HL-60 (cell line): ENCODE measurements at regions not wholly inside any gene's neighbourhood (a gene's known extent, or its start where the extent isn't known, plus 50 kb on each side); places are given as distances from the start of the nearest gene placed in this dataset.

Experiments used
- DNase-seq, 2 experiments: peaks; one replicate each; pipeline ENCODE4 v3.0.0-alpha.2; 2010 to 2020; ENCODE audit warnings: low read depth in 1 of 2, low spot score in 1 of 2
- H3K27ac ChIP-seq: fragments of 250-450 bp; sonication (Bioruptor Pico); replicated peaks from 2 replicates; pipeline ENCODE4 v1.5.1; 2020; ENCODE audit warnings: mild to moderate bottlenecking, moderate library complexity
- H3K27me3 ChIP-seq: fragments of 250-450 bp; sonication (Bioruptor Pico); 2 replicates; pipeline ENCODE4 v1.5.1; 2021; ENCODE audit warnings: mild to moderate bottlenecking, moderate library complexity; ENCODE audit not compliant: insufficient read depth, poor library complexity, severe bottlenecking
- H3K4me3 ChIP-seq: replicated peaks from 2 replicates; pipeline ENCODE4 v1.5.1; 2011; ENCODE audit warnings: mild to moderate bottlenecking, control low read depth, low read length; ENCODE audit not compliant: insufficient read depth
- GABPA ChIP-seq: IDR thresholded peaks from 2 replicates; pipeline ENCODE4 v1.6.1; 2012; ENCODE audit warnings: low read depth
- POLR2AphosphoS5 ChIP-seq: IDR thresholded peaks from 2 replicates; pipeline ENCODE4 v1.6.1; 2012; ENCODE audit warnings: low read depth
- SPI1 ChIP-seq: IDR thresholded peaks from 2 replicates; pipeline ENCODE4 v1.6.1; 2012; ENCODE audit warnings: low read depth, mild to moderate bottlenecking, borderline replicate concordance
- TF ChIP-seq, protein P1 (sequence below): IDR thresholded peaks from one replicate; pipeline ENCODE4 v1.5.1; 2011; ENCODE audit warnings: low read length, control low read depth, inconsistent platforms; ENCODE audit not compliant: insufficient read depth
- TF ChIP-seq, protein P2 (sequence below): IDR thresholded peaks from 2 replicates; pipeline ENCODE4 v1.6.1; 2012; ENCODE audit warnings: low read depth; ENCODE audit not compliant: insufficient replicate concordance

DNA sequence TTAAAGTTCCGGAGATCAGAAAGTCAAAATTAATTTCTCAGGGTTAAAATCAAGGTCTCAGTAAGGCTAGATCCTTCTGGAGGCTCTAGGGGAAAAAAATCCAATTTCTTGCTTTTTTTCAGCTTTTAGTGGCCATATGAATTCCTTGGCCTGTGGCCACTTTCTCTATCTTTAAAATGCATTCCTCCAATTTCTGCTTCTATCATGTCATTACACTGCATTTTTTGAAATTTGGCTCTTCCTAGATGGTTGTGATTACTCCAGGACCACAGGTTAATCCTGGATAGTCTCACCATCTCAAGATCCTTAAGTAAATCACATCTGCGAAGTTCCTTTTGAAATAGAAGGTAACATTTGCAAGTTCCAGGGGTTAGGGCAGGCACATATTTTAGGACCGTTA is 1294.9 kb upstream of the CITED2 start:
- Histone ChIP-seq H3K4me3 (no peak overlapping the region), H3K27me3 (no peaks in the 10 kb centered on the region), H3K27ac (no peak overlapping the region)
- DNase-seq, result no peak
- TF ChIP-seq POLR2AphosphoS5, result no peak
- TF ChIP-seq GABPA, result no peak
- no peak for TF ChIP-seq SPI1

DNA sequence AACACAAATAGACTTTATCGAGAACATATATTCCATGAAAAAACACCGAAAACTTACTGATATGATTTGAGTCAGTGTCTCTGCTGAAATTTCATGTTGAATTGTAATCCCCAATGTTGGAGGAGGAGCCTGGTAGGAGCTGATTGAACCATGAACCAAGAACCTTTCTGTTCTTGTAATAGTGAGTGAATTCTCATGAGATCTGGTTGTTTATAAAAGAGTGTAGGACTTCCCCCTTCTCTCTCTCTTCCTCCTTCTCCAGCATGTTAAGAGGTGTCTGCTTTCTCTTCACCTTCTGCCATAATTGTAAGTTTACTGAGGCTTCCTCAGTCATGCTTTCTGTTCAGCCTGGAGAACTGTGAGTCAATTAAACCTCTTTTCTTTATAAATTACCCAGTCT is 1289.3 kb upstream of the CITED2 start:
- TF ChIP-seq SPI1 (peak; percentile 19; the same call in 1 of the 2 replicates), POLR2AphosphoS5 (no peak), GABPA (no peak)
- TF ChIP-seq, protein P1, sequence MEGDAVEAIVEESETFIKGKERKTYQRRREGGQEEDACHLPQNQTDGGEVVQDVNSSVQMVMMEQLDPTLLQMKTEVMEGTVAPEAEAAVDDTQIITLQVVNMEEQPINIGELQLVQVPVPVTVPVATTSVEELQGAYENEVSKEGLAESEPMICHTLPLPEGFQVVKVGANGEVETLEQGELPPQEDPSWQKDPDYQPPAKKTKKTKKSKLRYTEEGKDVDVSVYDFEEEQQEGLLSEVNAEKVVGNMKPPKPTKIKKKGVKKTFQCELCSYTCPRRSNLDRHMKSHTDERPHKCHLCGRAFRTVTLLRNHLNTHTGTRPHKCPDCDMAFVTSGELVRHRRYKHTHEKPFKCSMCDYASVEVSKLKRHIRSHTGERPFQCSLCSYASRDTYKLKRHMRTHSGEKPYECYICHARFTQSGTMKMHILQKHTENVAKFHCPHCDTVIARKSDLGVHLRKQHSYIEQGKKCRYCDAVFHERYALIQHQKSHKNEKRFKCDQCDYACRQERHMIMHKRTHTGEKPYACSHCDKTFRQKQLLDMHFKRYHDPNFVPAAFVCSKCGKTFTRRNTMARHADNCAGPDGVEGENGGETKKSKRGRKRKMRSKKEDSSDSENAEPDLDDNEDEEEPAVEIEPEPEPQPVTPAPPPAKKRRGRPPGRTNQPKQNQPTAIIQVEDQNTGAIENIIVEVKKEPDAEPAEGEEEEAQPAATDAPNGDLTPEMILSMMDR, result no peak
- TF ChIP-seq, protein P2, sequence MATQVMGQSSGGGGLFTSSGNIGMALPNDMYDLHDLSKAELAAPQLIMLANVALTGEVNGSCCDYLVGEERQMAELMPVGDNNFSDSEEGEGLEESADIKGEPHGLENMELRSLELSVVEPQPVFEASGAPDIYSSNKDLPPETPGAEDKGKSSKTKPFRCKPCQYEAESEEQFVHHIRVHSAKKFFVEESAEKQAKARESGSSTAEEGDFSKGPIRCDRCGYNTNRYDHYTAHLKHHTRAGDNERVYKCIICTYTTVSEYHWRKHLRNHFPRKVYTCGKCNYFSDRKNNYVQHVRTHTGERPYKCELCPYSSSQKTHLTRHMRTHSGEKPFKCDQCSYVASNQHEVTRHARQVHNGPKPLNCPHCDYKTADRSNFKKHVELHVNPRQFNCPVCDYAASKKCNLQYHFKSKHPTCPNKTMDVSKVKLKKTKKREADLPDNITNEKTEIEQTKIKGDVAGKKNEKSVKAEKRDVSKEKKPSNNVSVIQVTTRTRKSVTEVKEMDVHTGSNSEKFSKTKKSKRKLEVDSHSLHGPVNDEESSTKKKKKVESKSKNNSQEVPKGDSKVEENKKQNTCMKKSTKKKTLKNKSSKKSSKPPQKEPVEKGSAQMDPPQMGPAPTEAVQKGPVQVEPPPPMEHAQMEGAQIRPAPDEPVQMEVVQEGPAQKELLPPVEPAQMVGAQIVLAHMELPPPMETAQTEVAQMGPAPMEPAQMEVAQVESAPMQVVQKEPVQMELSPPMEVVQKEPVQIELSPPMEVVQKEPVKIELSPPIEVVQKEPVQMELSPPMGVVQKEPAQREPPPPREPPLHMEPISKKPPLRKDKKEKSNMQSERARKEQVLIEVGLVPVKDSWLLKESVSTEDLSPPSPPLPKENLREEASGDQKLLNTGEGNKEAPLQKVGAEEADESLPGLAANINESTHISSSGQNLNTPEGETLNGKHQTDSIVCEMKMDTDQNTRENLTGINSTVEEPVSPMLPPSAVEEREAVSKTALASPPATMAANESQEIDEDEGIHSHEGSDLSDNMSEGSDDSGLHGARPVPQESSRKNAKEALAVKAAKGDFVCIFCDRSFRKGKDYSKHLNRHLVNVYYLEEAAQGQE, result no peak
- no peak for DNase-seq
- Histone ChIP-seq H3K4me3 (no peak overlapping the region), H3K27me3 (no peaks in the 10 kb centered on the region), H3K27ac (no peak overlapping the region)

DNA sequence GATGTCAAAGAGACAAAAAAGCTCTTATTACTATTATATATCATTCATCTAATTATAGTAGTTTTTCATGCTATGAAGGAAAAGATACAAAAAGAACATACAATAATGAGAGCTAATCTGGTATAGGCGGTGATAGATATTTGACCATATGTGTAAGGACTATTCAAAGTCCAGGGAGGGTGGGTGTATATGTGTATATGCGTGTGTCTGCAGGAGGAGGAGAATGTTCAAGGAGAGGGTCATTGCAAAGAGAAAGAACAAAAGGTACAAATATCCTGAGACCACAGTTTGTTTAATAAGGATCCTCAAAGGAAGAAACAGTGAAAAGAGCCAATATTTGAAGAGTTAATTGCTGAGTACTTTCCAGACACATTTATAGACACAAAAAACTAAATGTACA is 1288.6 kb upstream of the CITED2 start:
- H3K4me3 ChIP-seq, result no peak overlapping the region
- no peak for DNase-seq
- no peaks in the 10 kb centered on the region for H3K27me3 ChIP-seq
- H3K27ac ChIP-seq, result no peak overlapping the region
- TF ChIP-seq, protein P1, result no peak
- no peak for TF ChIP-seq SPI1
- TF ChIP-seq POLR2AphosphoS5, result no peak
- TF ChIP-seq GABPA, result no peak
- TF ChIP-seq, protein P2, result no peak

DNA sequence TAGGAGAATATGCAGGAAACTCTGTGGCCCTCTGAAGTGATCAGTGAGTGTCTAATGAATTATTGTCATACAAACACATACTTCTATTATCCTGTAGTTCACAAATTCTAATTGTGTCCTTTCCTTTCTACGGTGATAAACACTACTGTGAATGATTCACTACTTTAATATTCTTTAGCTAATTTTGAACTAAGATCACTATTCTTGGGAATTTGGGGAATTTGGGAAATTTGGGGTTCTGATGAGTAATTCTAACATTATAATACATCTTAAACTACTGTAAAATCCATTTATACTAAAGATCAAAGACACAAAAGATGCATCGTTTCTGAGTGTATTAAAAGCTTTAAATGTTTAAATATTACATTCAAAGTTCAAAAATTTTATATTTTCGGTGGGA is 1287.2 kb upstream of the CITED2 start:
- Histone ChIP-seq H3K27me3 (no peaks in the 10 kb centered on the region), H3K27ac (no peak overlapping the region), H3K4me3 (no peak overlapping the region)
- no peak for TF ChIP-seq POLR2AphosphoS5
- TF ChIP-seq SPI1, result no peak
- TF ChIP-seq, protein P1, result no peak
- TF ChIP-seq, protein P2, result no peak
- TF ChIP-seq GABPA, result no peak
- DNase-seq, result no peak
